ENCODE measurements at regions not wholly inside any gene's neighbourhood (a gene's known extent, or its start where the extent isn't known, plus 50 kb on each side); places are given as distances from the start of the nearest gene placed in this dataset.

GRCh38 chr11:69348414-69349235 lies 54.7 kb downstream of the MYEOV start:
- H3K4me3 ChIP-seq (ENCODE audit: low read depth, low read length), result no peak overlapping the region
- no peaks in the 10 kb centered on the region for H3K36me3 ChIP-seq (ENCODE audit: control insufficient read depth, insufficient read depth, low read length)
- DNase-seq (ENCODE audit: low read depth in 4 of 6, low spot score in 6 of 6), result no peak
- 98% methylated on average over 4 of the region's 6 CpGs for WGBS (ENCODE audit: insufficient coverage)
- H3K4me1 ChIP-seq (ENCODE audit: control insufficient read depth, insufficient read depth, low read length), result no peaks in the 10 kb centered on the region
- no peaks in the 10 kb centered on the region for H3K27me3 ChIP-seq (ENCODE audit: control insufficient read depth, insufficient read depth, low read length)
- no peak overlapping the region for H3K27ac ChIP-seq (ENCODE audit: low read depth, low read length)
- peaks cover 3% of the 10 kb centered on the region for H3K9me3 ChIP-seq (ENCODE audit: control insufficient read depth, insufficient read depth, low read length)

- H3K9me3 ChIP-seq (ENCODE audit: control insufficient read depth, insufficient read depth, low read length), result peaks cover 3% of the 10 kb centered on the region
- no peaks in the 10 kb centered on the region for H3K4me1 ChIP-seq (ENCODE audit: control insufficient read depth, insufficient read depth, low read length)
- no CpG with 5 or more reads among the region's 1 CpG for WGBS (ENCODE audit: insufficient coverage)
- H3K27me3 ChIP-seq (ENCODE audit: control insufficient read depth, insufficient read depth, low read length), result no peaks in the 10 kb centered on the region
- DNase-seq (ENCODE audit: low read depth in 4 of 6, low spot score in 6 of 6), result no peak
- no peak overlapping the region for H3K4me3 ChIP-seq (ENCODE audit: low read depth, low read length)
- H3K36me3 ChIP-seq (ENCODE audit: control insufficient read depth, insufficient read depth, low read length), result no peaks in the 10 kb centered on the region
- H3K27ac ChIP-seq (ENCODE audit: low read depth, low read length), result no peak overlapping the region
These were observed 56.1 kb downstream of the MYEOV start for GRCh38 chr11:69350040-69350439.

GRCh38 chr11:69350596-69350995 lies 56.6 kb downstream of the MYEOV start:
- Histone ChIP-seq H3K4me1 (ENCODE audit: control insufficient read depth, insufficient read depth, low read length) (no peaks in the 10 kb centered on the region), H3K27me3 (ENCODE audit: control insufficient read depth, insufficient read depth, low read length) (no peaks in the 10 kb centered on the region), H3K36me3 (ENCODE audit: control insufficient read depth, insufficient read depth, low read length) (no peaks in the 10 kb centered on the region), H3K27ac (ENCODE audit: low read depth, low read length) (no peak overlapping the region), H3K4me3 (ENCODE audit: low read depth, low read length) (no peak overlapping the region), H3K9me3 (ENCODE audit: control insufficient read depth, insufficient read depth, low read length) (peaks cover 3% of the 10 kb centered on the region)
- no peak for DNase-seq (ENCODE audit: low read depth in 4 of 6, low spot score in 6 of 6)

- H3K4me1 ChIP-seq (ENCODE audit: control insufficient read depth, insufficient read depth, low read length), result no peaks in the 10 kb centered on the region
These were observed 57.5 kb downstream of the MYEOV start for GRCh38 chr11:69351460-69351859.

GRCh38 chr11:69352166-69352565 lies 58.2 kb downstream of the MYEOV start:
- Histone ChIP-seq H3K4me1 (ENCODE audit: control insufficient read depth, insufficient read depth, low read length) (no peaks in the 10 kb centered on the region), H3K27me3 (ENCODE audit: control insufficient read depth, insufficient read depth, low read length) (no peaks in the 10 kb centered on the region), H3K4me3 (ENCODE audit: low read depth, low read length) (no peak overlapping the region), H3K9me3 (ENCODE audit: control insufficient read depth, insufficient read depth, low read length) (peaks cover 3% of the 10 kb centered on the region), H3K27ac (ENCODE audit: low read depth, low read length) (no peak overlapping the region), H3K36me3 (ENCODE audit: control insufficient read depth, insufficient read depth, low read length) (no peaks in the 10 kb centered on the region)
- no peak for DNase-seq (ENCODE audit: low read depth in 4 of 6, low spot score in 6 of 6)
- WGBS (ENCODE audit: insufficient coverage), result 77% methylated on average over 2 of the region's 2 CpGs

More at GRCh38 chr11:69351460-69351859, 57.5 kb downstream of the MYEOV start:
- no peak overlapping the region for H3K27ac ChIP-seq (ENCODE audit: low read depth, low read length)
- no peak overlapping the region for H3K4me3 ChIP-seq (ENCODE audit: low read depth, low read length)
- DNase-seq (ENCODE audit: low read depth in 4 of 6, low spot score in 6 of 6), result no peak
- no peaks in the 10 kb centered on the region for H3K27me3 ChIP-seq (ENCODE audit: control insufficient read depth, insufficient read depth, low read length)
- H3K9me3 ChIP-seq (ENCODE audit: control insufficient read depth, insufficient read depth, low read length), result peaks cover 3% of the 10 kb centered on the region
- no peaks in the 10 kb centered on the region for H3K36me3 ChIP-seq (ENCODE audit: control insufficient read depth, insufficient read depth, low read length)

- Histone ChIP-seq H3K27me3 (ENCODE audit: control insufficient read depth, insufficient read depth, low read length) (no peaks in the 10 kb centered on the region), H3K27ac (ENCODE audit: low read depth, low read length) (no peak overlapping the region), H3K4me1 (ENCODE audit: control insufficient read depth, insufficient read depth, low read length) (no peaks in the 10 kb centered on the region), H3K4me3 (ENCODE audit: low read depth, low read length) (no peak overlapping the region), H3K36me3 (ENCODE audit: control insufficient read depth, insufficient read depth, low read length) (no peaks in the 10 kb centered on the region), H3K9me3 (ENCODE audit: control insufficient read depth, insufficient read depth, low read length) (peaks cover 3% of the 10 kb centered on the region)
- no CpG with 5 or more reads among the region's 2 CpGs for WGBS (ENCODE audit: insufficient coverage)
- no peak for DNase-seq (ENCODE audit: low read depth in 4 of 6, low spot score in 6 of 6)
These were observed 58.9 kb downstream of the MYEOV start for GRCh38 chr11:69352715-69353319.

GRCh38 chr11:69353696-69354544 lies 60.0 kb downstream of the MYEOV start:
- DNase-seq (ENCODE audit: low read depth in 4 of 6, low spot score in 6 of 6), result no peak
- WGBS (ENCODE audit: insufficient coverage), result 84% methylated on average over 16 of the region's 20 CpGs
- H3K27me3 ChIP-seq (ENCODE audit: control insufficient read depth, insufficient read depth, low read length), result no peaks in the 10 kb centered on the region

GRCh38 chr11:69354545-69354897 lies 60.6 kb downstream of the MYEOV start:
- WGBS (ENCODE audit: insufficient coverage), result 100% methylated on average over 1 of the region's 2 CpGs

More at GRCh38 chr11:69353696-69354544, 60.0 kb downstream of the MYEOV start:
- Histone ChIP-seq H3K27ac (ENCODE audit: low read depth, low read length) (no peak overlapping the region), H3K4me1 (ENCODE audit: control insufficient read depth, insufficient read depth, low read length) (no peaks in the 10 kb centered on the region), H3K4me3 (ENCODE audit: low read depth, low read length) (no peak overlapping the region), H3K36me3 (ENCODE audit: control insufficient read depth, insufficient read depth, low read length) (no peaks in the 10 kb centered on the region), H3K9me3 (ENCODE audit: control insufficient read depth, insufficient read depth, low read length) (no peaks in the 10 kb centered on the region)

GRCh38 chr11:69355346-69355940 lies 61.5 kb downstream of the MYEOV start:
- no peak for DNase-seq (ENCODE audit: low read depth in 4 of 6, low spot score in 6 of 6)

More at GRCh38 chr11:69354545-69354897, 60.6 kb downstream of the MYEOV start:
- no peak overlapping the region for H3K4me3 ChIP-seq (ENCODE audit: low read depth, low read length)
- H3K27me3 ChIP-seq (ENCODE audit: control insufficient read depth, insufficient read depth, low read length), result no peaks in the 10 kb centered on the region
- H3K27ac ChIP-seq (ENCODE audit: low read depth, low read length), result no peak overlapping the region
- no peak for DNase-seq (ENCODE audit: low read depth in 4 of 6, low spot score in 6 of 6)
- H3K36me3 ChIP-seq (ENCODE audit: control insufficient read depth, insufficient read depth, low read length), result no peaks in the 10 kb centered on the region
- no peaks in the 10 kb centered on the region for H3K4me1 ChIP-seq (ENCODE audit: control insufficient read depth, insufficient read depth, low read length)
- peaks cover under 1% of the 10 kb centered on the region for H3K9me3 ChIP-seq (ENCODE audit: control insufficient read depth, insufficient read depth, low read length)

More at GRCh38 chr11:69355346-69355940, 61.5 kb downstream of the MYEOV start:
- no peak overlapping the region for H3K27ac ChIP-seq (ENCODE audit: low read depth, low read length)
- H3K4me1 ChIP-seq (ENCODE audit: control insufficient read depth, insufficient read depth, low read length), result no peaks in the 10 kb centered on the region
- H3K27me3 ChIP-seq (ENCODE audit: control insufficient read depth, insufficient read depth, low read length), result no peaks in the 10 kb centered on the region
- H3K9me3 ChIP-seq (ENCODE audit: control insufficient read depth, insufficient read depth, low read length), result peaks cover 5% of the 10 kb centered on the region
- no peaks in the 10 kb centered on the region for H3K36me3 ChIP-seq (ENCODE audit: control insufficient read depth, insufficient read depth, low read length)
- 90% methylated on average over 9 of the region's 10 CpGs for WGBS (ENCODE audit: insufficient coverage)
- H3K4me3 ChIP-seq (ENCODE audit: low read depth, low read length), result no peak overlapping the region
